ENCODE measurements at regions not wholly inside any gene's neighbourhood (a gene's known extent, or its start where the extent isn't known, plus 50 kb on each side); places are given as distances from the start of the nearest gene placed in this dataset.

- no peak for TF ChIP-seq EZH2 (IDR thresholded peaks at IDR 0.05; ENCODE audit: borderline replicate concordance, low read length)
- TF ChIP-seq CTCF (IDR thresholded peaks at IDR 0.05; ENCODE audit: low read length), result no peak
Observed at GRCh38 chr6:11479296-11479695, 58.3 kb upstream of the TMEM170B start.
